AG20443 (cell line): ENCODE measurements at regions not wholly inside any gene's neighbourhood (a gene's known extent, or its start where the extent isn't known, plus 50 kb on each side); places are given as distances from the start of the nearest gene placed in this dataset.
"Not testable (repeated sequence)": the region's sequence is repeated elsewhere in the genome, so short reads cannot be mapped to it uniquely, and the experiment has no call there.

Experiments used
- DNase-seq: peaks from one replicate; pipeline ENCODE4 v3.0.0; 2012; ENCODE audit warnings: low spot score, mixed read lengths

DNA sequence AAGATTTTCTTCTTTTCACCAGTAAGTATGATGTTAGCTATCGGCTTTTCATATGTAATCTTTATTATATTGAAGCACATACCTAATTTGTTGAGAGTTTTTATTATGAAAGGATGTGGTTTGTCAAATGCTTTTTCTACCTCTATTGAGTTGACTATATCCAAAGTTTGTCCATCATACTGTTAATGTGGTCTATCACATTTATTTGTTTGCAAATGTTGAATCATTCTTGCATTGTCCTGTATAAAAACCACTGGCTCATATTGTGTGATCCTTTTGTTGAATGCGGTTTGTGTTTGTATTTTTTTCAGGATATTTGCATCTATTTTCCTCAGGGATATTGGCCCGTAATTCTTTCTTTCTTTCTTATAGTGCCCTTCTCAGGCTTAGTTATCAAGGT, 675.5 kb downstream of the NUP35 start:
- DNase-seq, result no peak

DNA sequence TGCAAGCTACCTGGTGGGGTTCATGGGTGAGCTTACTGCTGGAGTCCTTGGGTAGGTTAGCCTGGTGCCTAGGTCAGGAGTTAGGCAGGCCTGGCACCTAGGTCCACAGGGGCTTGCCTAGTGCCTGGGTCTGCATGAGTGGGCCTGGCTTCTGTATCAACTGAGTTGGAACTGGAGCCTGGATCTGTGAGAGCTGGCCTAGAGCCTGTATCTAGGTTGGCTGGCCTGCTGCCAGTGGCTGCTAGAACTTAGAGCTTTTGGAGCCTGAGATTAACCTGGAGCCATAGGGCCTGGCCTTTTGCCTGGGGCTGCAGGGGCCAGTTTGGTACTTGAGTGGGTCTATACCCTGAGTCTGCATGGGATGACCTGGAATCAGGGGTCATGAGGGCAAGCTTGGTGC, 679.4 kb downstream of the NUP35 start:
- DNase-seq, result no peak

DNA sequence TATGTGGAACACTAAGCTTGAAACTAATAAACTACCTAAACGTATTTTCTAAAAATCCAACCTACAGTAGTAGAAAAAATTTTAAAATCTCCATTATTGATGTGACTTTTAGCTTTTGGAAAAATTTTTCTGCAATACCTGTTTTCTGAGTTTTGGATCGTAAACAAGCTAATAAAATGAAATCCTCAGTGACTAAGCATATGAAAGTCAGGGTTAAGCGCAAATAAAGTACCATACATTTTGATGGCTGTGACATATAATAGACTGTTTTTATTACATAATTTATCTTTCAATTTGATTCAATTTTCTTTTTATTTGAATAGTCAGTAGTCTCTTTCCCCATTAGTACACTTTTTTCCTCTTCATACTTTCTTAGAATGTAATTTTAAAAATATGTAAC, 683.6 kb downstream of the NUP35 start:
- no peak for DNase-seq

- no peak for DNase-seq
These were observed 685.2 kb downstream of the NUP35 start for GRCh38 chr2:183809404-183809803.

- no peak for DNase-seq
These were observed 687.0 kb downstream of the NUP35 start for GRCh38 chr2:183811281-183811680.

GRCh38 chr2:183812091-183812490, 687.8 kb downstream of the NUP35 start:
- DNase-seq, result no peak

GRCh38 chr2:183825710-183826109, 701.5 kb downstream of the NUP35 start:
- no peak for DNase-seq

DNA sequence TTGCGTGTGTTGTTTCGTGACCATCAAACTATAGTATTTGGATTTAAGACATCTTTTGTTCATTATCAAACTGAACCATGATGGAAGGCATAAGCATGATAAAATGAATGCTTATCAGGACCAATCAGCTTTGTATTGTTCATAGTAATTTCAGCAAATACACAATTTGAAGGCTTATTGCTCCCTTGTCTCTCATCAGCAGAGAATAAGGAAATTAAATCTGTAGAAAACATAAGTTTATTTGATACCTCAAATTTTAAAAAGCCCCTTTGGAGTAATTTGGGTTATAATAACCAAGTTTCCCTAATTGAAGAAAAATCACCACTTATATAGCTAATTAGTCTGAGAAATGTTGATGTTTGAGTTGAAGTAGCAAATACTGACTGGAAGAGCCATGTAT, 705.7 kb downstream of the NUP35 start:
- DNase-seq, result no peak

GRCh38 chr2:183837157-183837556, 712.9 kb downstream of the NUP35 start:
- DNase-seq, result no peak

DNA sequence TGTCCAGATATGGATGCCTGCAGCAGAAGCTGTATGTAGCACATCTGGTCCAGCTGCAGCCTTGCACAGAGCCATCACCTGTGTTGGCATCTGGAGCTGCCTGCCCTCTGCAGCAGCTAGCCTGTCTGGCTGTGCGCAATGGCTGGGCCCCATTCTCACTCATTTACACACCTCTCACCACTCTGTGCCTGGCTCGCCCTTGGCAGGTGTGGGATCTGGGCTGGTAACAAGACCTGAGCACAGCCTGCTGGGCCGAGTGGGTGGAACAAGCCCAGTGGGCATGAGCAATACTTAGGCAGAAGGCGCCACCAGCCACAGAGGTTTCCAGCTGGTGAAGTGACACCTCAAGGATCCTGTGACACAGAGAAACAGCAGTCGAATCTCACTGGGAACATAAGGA, 714.1 kb downstream of the NUP35 start:
- no peak for DNase-seq

- DNase-seq, result no peak
These were observed 715.9 kb downstream of the NUP35 start for GRCh38 chr2:183840061-183840584.

DNA sequence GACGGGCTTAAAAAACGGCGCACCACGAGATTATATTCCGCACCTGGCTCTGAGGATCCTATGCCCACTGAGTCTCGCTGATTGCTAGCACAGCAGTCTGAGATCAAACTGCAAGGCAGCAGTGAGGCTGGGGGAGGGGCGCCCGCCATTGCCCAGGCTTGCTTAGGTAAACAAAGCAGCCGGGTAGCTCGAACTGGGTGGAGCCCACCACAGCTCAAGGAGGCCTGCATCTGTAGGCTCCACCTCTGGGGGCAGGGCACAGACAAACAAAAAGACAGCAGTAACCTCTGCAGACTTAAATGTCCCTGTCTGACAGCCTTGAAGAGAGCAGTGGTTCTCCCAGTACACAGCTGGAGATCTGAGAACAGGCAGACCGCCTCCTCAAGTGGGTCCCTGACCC, 725.6 kb downstream of the NUP35 start:
- DNase-seq, result not testable (repeated sequence)

GRCh38 chr2:183859129-183859528, 734.9 kb downstream of the NUP35 start:
- DNase-seq, result no peak

DNA sequence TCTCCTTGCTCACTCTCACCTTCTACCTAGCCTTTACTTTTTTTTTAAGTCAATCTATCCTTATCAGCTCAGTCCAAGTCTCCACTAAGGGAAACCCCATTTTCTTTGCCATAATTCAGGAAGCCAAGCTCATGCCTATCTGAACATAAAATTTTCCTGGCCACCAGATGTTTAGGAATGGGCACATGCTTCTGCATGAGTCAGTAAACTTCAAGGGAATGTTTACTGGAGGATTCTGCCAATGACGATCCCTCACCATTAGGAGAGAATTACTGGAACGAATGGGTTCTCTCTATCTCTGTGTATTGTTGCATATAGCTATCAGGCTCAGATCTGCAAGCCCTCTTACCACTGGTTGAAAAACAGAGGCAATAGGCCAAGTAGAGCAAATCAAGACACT, 731.7 kb upstream of the ZNF804A start:
- no peak for DNase-seq

DNA sequence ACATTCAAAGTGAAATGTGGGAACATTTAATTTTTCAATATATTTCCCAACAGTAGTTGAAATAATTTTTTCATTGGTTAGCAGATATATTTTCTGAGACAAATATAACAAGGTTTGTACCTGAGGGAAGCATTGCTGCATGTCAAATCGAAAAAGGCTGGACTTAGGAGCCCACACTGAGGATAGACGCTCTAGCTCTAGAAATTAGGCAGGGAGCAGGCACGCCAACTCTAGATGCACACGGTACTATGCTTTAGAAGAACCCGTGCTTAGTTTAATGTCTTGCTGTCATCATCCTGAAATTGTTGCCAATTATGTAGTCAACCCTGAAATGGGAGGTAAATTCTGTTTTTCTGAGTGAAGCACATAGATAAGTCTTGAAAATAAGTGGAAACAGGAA, 731.1 kb upstream of the ZNF804A start:
- DNase-seq, result no peak

DNA sequence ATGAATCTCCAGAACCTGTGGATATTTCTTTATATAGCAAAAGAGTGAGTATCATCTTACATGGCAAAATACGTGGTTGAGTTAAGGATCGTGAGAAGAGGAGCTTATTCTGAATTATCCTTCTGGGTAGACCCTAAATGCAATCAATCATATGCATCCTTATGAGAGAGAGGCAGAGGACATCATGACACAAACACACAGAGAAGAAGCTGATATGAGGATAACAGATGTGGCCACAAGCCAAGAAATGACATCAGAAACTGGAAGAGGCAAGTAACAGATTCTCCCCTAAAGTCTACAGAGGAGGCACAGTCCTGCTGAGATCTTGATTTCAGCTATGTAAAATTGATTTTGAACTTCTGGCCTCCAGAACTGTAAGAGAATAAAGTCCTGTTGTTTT, 730.2 kb upstream of the ZNF804A start:
- no peak for DNase-seq

DNA sequence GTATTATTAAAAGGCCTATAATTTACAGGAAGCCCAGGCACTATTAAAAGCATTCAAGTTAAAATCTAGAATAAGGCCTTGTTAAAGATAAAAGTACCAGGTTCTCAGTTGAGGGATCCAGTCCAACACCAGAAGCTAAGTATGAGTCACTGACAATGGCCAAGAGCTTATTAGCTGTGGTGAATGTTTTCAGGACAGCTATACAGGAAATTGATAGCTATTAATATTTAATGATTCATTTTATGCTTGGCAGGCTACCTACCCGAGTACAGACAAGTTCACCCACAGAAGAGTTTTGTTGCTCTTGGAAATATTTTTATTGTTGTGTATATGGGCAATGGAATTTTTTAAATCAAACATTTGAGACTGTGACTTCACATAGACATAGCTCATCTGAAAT, 729.6 kb upstream of the ZNF804A start:
- DNase-seq, result no peak

GRCh38 chr2:183872131-183872530, 726.2 kb upstream of the ZNF804A start:
- DNase-seq, result no peak

- DNase-seq, result no peak
These were observed 716.4 kb upstream of the ZNF804A start for GRCh38 chr2:183881978-183882377.

GRCh38 chr2:183892315-183892941, 705.9 kb upstream of the ZNF804A start:
- DNase-seq, result no peak

DNA sequence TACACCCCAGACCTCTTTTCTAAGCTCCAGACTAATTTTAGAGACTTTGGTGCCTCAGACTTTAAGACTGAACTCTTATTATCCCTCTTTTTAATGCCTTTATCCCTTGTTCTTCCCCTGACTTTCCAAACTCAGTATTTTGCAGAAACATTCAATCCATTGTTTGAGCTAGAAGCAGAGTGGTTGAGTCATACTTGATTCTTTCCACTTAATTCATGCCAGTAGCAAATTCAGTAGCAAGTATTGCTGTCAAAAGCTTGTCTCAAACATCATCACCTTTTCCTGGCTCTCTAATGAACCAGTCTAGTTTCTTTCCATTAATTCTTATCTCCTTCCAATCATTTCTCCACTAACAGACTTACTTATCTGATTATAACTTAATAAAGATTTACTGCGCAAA, 699.7 kb upstream of the ZNF804A start:
- DNase-seq, result no peak

GRCh38 chr2:183901931-183902330, 696.4 kb upstream of the ZNF804A start:
- DNase-seq, result no peak

- DNase-seq, result no peak
These were observed 695.3 kb upstream of the ZNF804A start for GRCh38 chr2:183903026-183903425.

DNA sequence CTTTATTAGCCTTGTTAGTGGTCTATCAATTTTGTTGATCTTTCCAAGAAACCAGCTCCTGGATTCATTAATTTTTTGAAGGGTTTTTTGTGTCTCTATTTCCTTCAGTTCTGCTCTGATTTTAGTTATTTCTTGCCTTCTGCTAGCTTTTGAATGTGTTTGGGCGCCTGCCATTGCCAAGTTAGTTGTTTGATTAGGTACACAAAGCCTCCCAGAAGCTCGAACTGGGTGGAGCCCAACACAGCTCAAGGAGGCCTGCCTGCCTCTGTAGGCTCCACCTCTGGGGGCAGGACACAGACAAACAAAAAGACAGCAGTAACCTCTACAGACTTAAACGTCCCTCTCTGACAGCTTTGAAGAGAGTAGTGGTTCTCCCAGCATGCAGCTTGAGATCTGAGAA, 682.3 kb upstream of the ZNF804A start:
- not testable (repeated sequence) for DNase-seq

- DNase-seq, result no peak
These were observed 679.2 kb upstream of the ZNF804A start for GRCh38 chr2:183919167-183919566.
